Activated naive CD4-positive, alpha-beta T cell treated with anti-CD3 and anti-CD28 coated beads, Interleukin-2, amount 50 U/mL, for 72 hours (primary cell): ENCODE measurements at regions not wholly inside any gene's neighbourhood (a gene's known extent, or its start where the extent isn't known, plus 50 kb on each side); places are given as distances from the start of the nearest gene placed in this dataset.
"Not testable (repeated sequence)": the region's sequence is repeated elsewhere in the genome, so short reads cannot be mapped to it uniquely, and the experiment has no call there.

ENCODE experiments used
- ATAC-seq, 2 donors: fragments of 150-1000 bp; cut with Tn5 transposase; 2 replicates each; pipeline ENCODE4 v1.10.0; 2021; ENCODE audit warnings: mild to moderate bottlenecking in 2 of 2, moderate library complexity in 2 of 2
- DNase-seq, 2 donors: peaks; one replicate each; pipeline ENCODE4 v3.0.0; 2021 to 2022; ENCODE audit warnings: low spot score in 2 of 2
- H3K27ac Mint-ChIP-seq, 2 donors: one replicate each; pipeline ENCODE4 v1.8.0; 2022; ENCODE audit warnings: mild to moderate bottlenecking in 2 of 2, mixed read lengths in 2 of 2
- H3K36me3 Mint-ChIP-seq, 2 donors: one replicate each; pipeline ENCODE4 v1.8.0; 2022; ENCODE audit warnings: mixed read lengths in 2 of 2
- H3K9me3 Mint-ChIP-seq, 2 donors: one replicate each; pipeline ENCODE4 v1.8.0; 2022; ENCODE audit warnings: mixed read lengths in 2 of 2

DNA sequence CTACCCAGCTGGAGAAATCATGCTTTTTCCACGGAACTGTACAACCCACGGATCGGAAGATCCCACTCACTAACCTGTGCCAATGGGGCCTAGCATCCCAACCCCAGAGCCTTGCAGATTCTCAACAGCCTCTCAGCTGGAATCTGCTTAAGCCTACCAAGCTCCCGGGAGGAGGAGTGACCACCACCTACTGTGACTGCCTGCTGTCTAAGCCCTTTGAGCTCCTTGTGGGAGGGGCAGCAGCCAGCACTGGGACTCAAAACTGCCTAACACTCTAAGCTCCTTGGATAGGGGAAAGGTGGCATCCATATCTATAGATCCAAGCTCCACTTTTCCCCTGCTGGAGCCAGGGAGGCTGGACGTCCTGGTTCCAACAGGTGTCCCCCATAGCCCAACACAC, 254.4 kb upstream of the CNTNAP2 start:
- DNase-seq (no peak), ATAC-seq (no peak)
- Mint-ChIP-seq H3K27ac (no peak overlapping the region), H3K9me3 (peaks cover 23 to 32% of the 10 kb centered on the region in 2 donors), H3K36me3 (peaks cover 0 to 3% of the 10 kb centered on the region in 2 donors)

GRCh38 chr7:145860809-145861208, 255.8 kb upstream of the CNTNAP2 start:
- Mint-ChIP-seq H3K36me3 (no peaks in the 10 kb centered on the region), H3K27ac (no peak overlapping the region), H3K9me3 (peaks cover 21 to 26% of the 10 kb centered on the region in 2 donors)
- no peak for DNase-seq
- ATAC-seq: no peak

- no peak overlapping the region for H3K27ac Mint-ChIP-seq
- DNase-seq: no peak
- ATAC-seq: no peak
- peaks cover 21 to 29% of the 10 kb centered on the region in 2 donors for H3K9me3 Mint-ChIP-seq
- H3K36me3 Mint-ChIP-seq: no peaks in the 10 kb centered on the region
Measured at GRCh38 chr7:145850636-145851035, 266.0 kb upstream of the CNTNAP2 start.

DNA sequence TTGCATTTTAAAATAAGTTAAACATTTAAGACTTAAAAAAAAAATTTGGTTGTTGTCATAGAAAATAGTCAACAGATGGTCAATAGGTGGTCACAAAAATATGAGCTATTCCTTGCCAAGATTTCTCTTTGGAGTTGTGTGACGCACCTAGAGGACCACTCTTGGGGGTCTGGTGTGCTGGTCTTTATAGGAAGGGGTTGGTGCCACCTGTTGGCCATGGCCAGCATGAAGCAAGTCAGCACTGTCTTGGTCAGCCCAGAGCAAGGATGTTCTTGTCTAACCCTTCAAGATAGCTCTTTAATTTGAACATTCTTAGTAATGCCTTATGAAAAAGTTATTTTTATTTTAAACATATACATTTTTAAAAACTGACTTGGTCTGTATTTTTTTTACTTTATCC, 267.9 kb upstream of the CNTNAP2 start:
- DNase-seq (no peak), ATAC-seq (no peak)
- Mint-ChIP-seq H3K9me3 (peaks cover 20 to 21% of the 10 kb centered on the region in 2 donors), H3K36me3 (no peaks in the 10 kb centered on the region), H3K27ac (no peak overlapping the region)

DNA sequence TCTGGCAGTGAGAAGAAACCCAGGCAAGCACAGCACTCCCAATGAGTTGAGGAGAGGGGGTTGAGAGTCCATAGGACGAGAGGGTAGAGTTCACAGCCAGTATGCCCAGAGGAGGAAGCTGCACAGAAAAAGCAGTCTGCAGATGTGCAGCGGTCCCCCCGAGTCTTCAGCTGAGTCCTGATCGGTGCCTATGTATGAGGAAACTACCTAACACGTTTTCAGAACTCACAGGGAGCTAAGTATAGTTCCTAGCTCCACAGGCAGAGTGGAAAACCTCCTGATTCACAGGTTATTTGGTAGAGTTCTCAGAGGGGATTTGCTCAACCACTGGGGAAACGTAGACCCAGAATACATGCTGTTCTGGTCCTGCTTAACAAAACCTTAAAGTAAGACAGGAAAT, 271.3 kb upstream of the CNTNAP2 start:
- Mint-ChIP-seq H3K27ac (no peak overlapping the region), H3K36me3 (no peaks in the 10 kb centered on the region), H3K9me3 (peaks cover 16 to 28% of the 10 kb centered on the region in 2 donors)
- no peak for DNase-seq
- ATAC-seq: no peak

GRCh38 chr7:145839814-145840213, 276.8 kb upstream of the CNTNAP2 start:
- peaks cover 9 to 32% of the 10 kb centered on the region in 2 donors for H3K9me3 Mint-ChIP-seq
- DNase-seq: no peak
- ATAC-seq: no peak
- peaks cover 0 to 4% of the 10 kb centered on the region in 2 donors for H3K36me3 Mint-ChIP-seq
- no peak overlapping the region for H3K27ac Mint-ChIP-seq

DNA sequence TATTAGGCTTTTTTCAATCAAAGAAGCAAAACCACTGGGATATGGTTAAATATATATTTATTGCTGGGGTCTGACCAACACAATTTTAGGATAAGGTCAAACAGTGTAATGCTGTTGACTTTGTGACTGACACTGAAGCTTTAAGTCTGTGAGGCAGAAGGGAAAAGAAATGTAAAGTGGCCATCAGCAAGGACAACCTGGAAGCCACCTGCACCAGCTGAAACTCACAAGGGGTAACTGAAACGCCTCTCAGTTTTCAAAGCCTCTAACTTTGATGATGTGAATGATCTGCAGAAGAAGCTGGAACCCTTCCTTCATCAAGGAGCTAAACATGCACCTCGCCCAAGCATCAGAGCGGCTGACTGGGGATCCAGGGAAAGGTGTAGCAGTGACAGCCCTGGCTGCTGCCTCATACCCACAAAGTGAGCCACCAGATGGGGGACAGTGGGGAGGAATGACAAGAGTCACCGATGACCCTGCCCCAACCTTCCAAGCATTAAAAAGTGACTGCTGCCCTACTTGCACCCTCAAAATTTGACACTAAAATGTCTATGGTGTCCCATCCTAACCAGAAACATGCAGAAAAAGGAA, 284.9 kb upstream of the CNTNAP2 start:
- Mint-ChIP-seq H3K27ac (no peak overlapping the region), H3K36me3 (peaks cover 0 to 4% of the 10 kb centered on the region in 2 donors)

DNA sequence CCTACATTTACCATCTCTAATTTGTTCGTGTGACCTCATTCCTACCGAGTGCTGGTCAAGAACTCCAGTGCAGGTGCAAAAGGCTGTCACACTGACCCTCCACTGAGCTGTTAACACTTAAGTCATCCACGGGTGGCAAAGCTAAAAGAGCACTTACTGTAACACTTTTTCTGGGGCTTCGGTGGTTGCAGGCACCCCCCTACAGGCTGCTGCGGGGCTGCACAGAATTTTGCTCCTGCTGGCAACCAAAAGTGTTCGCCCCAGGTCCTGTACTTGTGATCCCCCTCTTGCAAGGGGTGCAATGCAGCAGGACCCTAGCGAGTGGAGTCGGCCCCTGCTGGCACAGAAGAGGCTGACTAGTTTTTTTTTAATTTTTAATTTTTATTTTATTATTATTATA, 298.9 kb upstream of the CNTNAP2 start:
- Mint-ChIP-seq H3K36me3 (no peaks in the 10 kb centered on the region), H3K9me3 (peaks cover 8 to 10% of the 10 kb centered on the region in 2 donors), H3K27ac (no peak overlapping the region)
- ATAC-seq: no peak
- no peak for DNase-seq

More for the DNA sequence above, 284.9 kb upstream of the CNTNAP2 start:
- ATAC-seq (no peak), DNase-seq (no peak)
- H3K9me3 Mint-ChIP-seq: peaks cover 8 to 12% of the 10 kb centered on the region in 2 donors

DNA sequence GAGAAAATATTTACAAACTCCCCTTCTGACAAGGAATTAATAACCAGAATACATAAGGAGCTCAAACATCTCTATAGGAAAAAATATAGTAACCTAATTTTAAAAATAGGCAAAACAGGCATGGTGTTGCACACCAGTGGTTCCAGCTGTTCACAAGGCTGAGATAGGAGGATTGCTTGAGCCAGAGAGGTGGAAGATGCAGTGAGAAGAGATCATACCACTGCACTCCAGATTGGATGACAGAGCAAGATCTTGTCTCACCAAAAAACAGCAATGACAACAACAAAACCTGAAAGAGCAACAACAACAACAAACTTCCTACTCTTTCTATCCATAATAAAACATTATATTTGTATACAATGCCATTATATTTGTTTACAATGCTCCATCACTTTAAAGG, 304.4 kb upstream of the CNTNAP2 start:
- no peaks in the 10 kb centered on the region for H3K36me3 Mint-ChIP-seq
- H3K9me3 Mint-ChIP-seq: peaks cover 5 to 14% of the 10 kb centered on the region in 2 donors
- no peak for ATAC-seq
- no peak overlapping the region for H3K27ac Mint-ChIP-seq
- no peak for DNase-seq

GRCh38 chr7:145805496-145805895, 311.1 kb upstream of the CNTNAP2 start:
- not testable (repeated sequence) for H3K27ac Mint-ChIP-seq, DNase-seq, ATAC-seq, H3K36me3 Mint-ChIP-seq
- peaks cover 4 to 12% of the 10 kb centered on the region in 2 donors for H3K9me3 Mint-ChIP-seq

DNA sequence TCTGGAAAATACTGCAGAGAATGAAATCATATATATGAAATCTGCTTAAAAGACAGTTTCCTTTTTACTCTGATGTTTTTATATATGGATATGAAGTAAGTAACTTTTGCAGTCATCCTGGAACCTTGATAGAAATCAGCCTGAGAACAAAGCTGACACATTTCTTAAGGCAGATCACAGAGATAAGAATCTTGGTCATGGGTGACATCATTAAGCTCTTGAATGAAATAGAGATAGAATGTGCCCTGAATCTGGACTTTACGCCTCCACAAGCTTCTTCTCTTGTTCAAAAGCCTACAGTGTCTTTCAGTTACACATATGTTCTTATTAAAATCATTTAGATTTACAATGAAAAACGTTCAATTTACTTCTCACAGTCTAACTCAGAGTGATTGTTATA, 319.1 kb upstream of the CNTNAP2 start:
- DNase-seq (no peak), ATAC-seq (no peak)
- Mint-ChIP-seq H3K27ac (no peak overlapping the region), H3K9me3 (peaks cover 0 to 5% of the 10 kb centered on the region in 2 donors), H3K36me3 (no peaks in the 10 kb centered on the region)

GRCh38 chr7:145795132-145795531, 321.5 kb upstream of the CNTNAP2 start:
- Mint-ChIP-seq H3K27ac (no peak overlapping the region), H3K36me3 (no peaks in the 10 kb centered on the region), H3K9me3 (peaks cover 0 to 5% of the 10 kb centered on the region in 2 donors)
- DNase-seq (no peak), ATAC-seq (no peak)

DNA sequence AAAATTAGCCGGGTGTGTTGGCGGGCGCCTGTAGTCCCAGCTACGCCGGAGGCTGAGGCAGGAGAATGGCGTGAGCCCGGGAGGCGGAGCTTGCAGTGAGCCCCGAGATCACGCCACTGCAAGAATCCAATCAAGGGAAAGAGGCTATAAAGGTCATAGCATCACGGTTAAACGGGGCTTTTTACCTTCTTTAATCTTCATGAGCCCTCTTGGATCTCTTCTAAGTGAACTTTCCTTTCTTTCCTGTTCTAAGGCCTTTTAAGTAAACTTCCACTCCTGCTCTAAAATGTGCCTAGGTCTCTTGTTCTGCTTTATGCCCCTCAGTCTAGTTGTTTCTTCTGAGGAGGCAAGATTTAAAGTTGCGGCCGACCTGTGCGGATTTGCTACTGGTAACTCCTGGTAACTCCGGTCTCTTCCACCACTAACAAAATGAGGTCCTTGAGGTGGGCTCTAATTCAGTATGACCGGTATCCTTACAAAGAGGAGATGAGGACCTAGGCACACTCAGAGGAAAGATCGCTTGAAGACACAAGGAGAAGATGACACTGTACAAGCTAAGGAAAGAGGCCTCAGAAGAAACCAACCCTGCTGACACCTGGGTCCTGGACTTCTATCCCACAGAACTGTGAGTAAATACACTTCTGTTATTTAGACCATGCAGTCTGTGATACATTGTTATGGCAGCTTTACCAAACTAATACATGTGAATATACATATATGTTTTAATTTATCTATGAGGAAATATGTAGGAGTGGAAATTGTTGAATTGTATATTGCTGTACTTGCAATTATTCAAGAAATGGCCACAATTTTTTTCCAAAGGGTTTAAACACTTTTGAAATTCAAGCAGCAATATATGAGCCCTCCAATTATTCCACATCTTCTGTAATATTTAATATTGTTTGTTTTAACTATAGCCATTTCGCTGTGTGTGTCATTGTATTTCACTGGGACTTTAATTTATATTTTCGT, 331.5 kb upstream of the CNTNAP2 start:
- no peak overlapping the region for H3K27ac Mint-ChIP-seq
- DNase-seq: no peak
- no peaks in the 10 kb centered on the region for H3K36me3 Mint-ChIP-seq
- H3K9me3 Mint-ChIP-seq: peaks cover 0 to 3% of the 10 kb centered on the region in 2 donors
- ATAC-seq: no peak

DNA sequence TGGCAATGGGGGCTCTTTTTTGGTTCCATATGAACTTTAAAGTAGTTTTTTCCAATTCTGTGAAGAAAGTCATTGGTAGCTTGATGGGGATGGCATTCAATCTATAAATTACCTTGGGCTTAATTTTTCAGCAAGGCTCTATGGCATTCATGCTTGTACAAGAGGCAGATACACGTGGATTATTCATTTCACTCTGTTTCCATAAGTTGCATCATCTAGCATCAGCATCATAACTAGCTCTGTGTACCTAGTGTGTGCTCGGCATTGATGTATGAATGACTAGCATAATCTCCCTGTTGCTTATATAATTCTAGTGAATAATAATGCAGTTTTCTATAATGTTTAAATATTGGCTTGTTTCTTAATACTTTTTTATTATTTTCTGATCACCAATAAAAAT, 335.2 kb upstream of the CNTNAP2 start:
- H3K9me3 Mint-ChIP-seq, DNase-seq, ATAC-seq, H3K36me3 Mint-ChIP-seq, H3K27ac Mint-ChIP-seq: not testable (repeated sequence)

GRCh38 chr7:145779140-145779539, 337.5 kb upstream of the CNTNAP2 start:
- Mint-ChIP-seq H3K9me3 (no peaks in the 10 kb centered on the region), H3K36me3 (no peaks in the 10 kb centered on the region), H3K27ac (no peak overlapping the region)
- DNase-seq (no peak), ATAC-seq (no peak)

DNA sequence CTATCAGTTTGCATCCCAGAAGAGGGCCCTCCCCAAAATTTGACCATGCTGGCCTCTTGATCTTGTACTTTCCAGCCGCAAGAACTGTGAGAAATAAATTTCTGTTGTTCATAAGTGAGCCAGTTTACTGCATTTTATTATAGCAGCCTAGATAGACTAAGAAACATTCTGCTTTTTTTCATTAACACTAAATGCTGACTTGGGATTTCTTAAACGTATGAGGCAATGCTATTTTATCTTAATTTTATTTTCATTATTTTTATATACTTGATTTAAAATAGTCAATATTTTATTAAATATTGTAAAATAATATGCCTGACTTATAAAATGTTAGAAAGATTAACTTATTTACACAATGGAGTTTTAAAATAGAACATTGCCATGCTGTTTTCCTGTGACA, 341.8 kb upstream of the CNTNAP2 start:
- DNase-seq (no peak), ATAC-seq (no peak)
- H3K9me3 Mint-ChIP-seq: peaks cover 3 to 11% of the 10 kb centered on the region in 2 donors
- H3K27ac Mint-ChIP-seq: no peak overlapping the region
- H3K36me3 Mint-ChIP-seq: no peaks in the 10 kb centered on the region

DNA sequence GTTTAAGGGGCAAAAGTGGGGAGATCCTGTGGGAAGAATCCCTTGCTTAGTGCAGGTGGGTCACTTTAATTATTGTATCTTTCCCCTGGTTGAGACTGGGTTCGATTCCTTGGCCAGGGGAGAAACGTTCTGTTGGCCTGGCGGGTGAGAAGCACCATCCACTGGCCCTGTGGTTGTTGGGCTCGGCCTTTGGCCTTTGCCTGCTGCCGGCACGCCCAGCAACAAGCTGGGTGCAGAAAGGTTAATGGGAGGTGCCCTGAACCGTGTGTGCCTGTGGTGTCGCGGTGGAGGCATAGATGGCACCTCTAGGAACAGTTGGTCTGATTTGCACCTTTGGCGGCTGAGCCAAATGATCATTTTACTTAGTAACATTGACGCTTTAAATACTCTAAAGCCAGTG, 363.6 kb upstream of the CNTNAP2 start:
- DNase-seq (no peak), ATAC-seq (no peak)
- H3K9me3 Mint-ChIP-seq: peaks cover 5 to 7% of the 10 kb centered on the region in 2 donors
- no peaks in the 10 kb centered on the region for H3K36me3 Mint-ChIP-seq
- H3K27ac Mint-ChIP-seq: no peak overlapping the region
